Tibial nerve (tissue), 4 donors: ENCODE measurements at regions not wholly inside any gene's neighbourhood (a gene's known extent, or its start where the extent isn't known, plus 50 kb on each side); places are given as distances from the start of the nearest gene placed in this dataset.
"Not testable (repeated sequence)": the region's sequence is repeated elsewhere in the genome, so short reads cannot be mapped to it uniquely, and the experiment has no call there.

Source experiments
- DNase-seq, 2 donors: peaks; one replicate each; pipeline ENCODE4 v3.0.0-alpha.2; 2019; ENCODE audit warnings: low spot score in 2 of 2
- H3K27ac ChIP-seq, 4 donors: fragments of 200-600 bp; sonication (generic) in 3 of 4; one replicate each; pipeline ENCODE4 v1.5.1; 2017 to 2019; ENCODE audit warnings: mild to moderate bottlenecking in 1 of 4
- H3K27me3 ChIP-seq, 2 donors: fragments of 200-600 bp; sonication (generic) in 1 of 2; one replicate each; pipeline versions ENCODE4 v1.5.1 to v1.6.0; 2017 to 2019
- H3K36me3 ChIP-seq, 3 donors: fragments of 200-600 bp; sonication (generic); one replicate each; pipeline ENCODE4 v1.5.1; 2018 to 2019
- H3K4me1 ChIP-seq, 4 donors: fragments of 200-600 bp; sonication (generic) in 3 of 4; one replicate each; pipeline ENCODE4 v1.5.1; 2017 to 2019
- H3K4me3 ChIP-seq, 4 donors: fragments of 200-600 bp; sonication (generic) in 3 of 4; one replicate each; pipeline ENCODE4 v1.5.1; 2017 to 2019; ENCODE audit warnings: mild to moderate bottlenecking in 1 of 4, moderate library complexity in 1 of 4
- H3K9me3 ChIP-seq, 4 donors: fragments of 200-600 bp; sonication (generic) in 3 of 4; one replicate each; pipeline ENCODE4 v1.5.1; 2017 to 2019
- CTCF ChIP-seq, 5 experiments: fragments of 200-600 bp in 3 of 5; fragments of 450-650 bp in 2 of 5; sonication (generic) in 3 of 5; IDR thresholded peaks; one replicate each; pipeline ENCODE4 v1.5.1; 2016 to 2019; ENCODE audit warnings: antibody characterized with exemption in 5 of 5, mild to moderate bottlenecking in 3 of 5, moderate library complexity in 2 of 5
- EP300 ChIP-seq, 2 donors: sonication (generic); formaldehyde crosslinking; IDR thresholded peaks; one replicate each; pipeline ENCODE4 v1.6.1; 2017; ENCODE audit warnings: antibody characterized with exemption in 2 of 2, mild to moderate bottlenecking in 1 of 2
- POLR2A ChIP-seq, 2 donors: fragments of 450-650 bp; IDR thresholded peaks; one replicate each; pipeline ENCODE4 v1.6.1; 2017; ENCODE audit warnings: antibody characterized with exemption in 2 of 2, mild to moderate bottlenecking in 2 of 2, moderate library complexity in 2 of 2
- WGBS, 2 donors: methylation state at CpG; one replicate each; pipeline ENCODE4 v1.1.5; 2018; 5-methylcytosine and 5-hydroxymethylcytosine counted together

GRCh38 chrY:14373608-14374007, 150.7 kb upstream of the NLGN4Y start:
- no peak overlapping the region for H3K27ac ChIP-seq
- H3K4me3 ChIP-seq, result no peak overlapping the region
- H3K27me3 ChIP-seq, result no peaks in the 10 kb centered on the region
- 74% methylated on average over 2 of the region's 2 CpGs; no CpG with 5 or more reads in 1 of the 2 donors for WGBS, 2 donors
- no peak for DNase-seq
- no peaks in the 10 kb centered on the region for H3K9me3 ChIP-seq
- TF ChIP-seq CTCF (IDR thresholded peaks at IDR 0.05), result no peak
- no peak for TF ChIP-seq EP300 (IDR thresholded peaks at IDR 0.05)
- TF ChIP-seq POLR2A (IDR thresholded peaks at IDR 0.05), result no peak
- no peaks in the 10 kb centered on the region for H3K4me1 ChIP-seq
- no peaks in the 10 kb centered on the region for H3K36me3 ChIP-seq

GRCh38 chrY:14378217-14378616, 146.1 kb upstream of the NLGN4Y start:
- TF ChIP-seq POLR2A (IDR thresholded peaks at IDR 0.05) (no peak), CTCF (IDR thresholded peaks at IDR 0.05) (no peak), EP300 (IDR thresholded peaks at IDR 0.05) (no peak)
- no peaks in the 10 kb centered on the region for H3K36me3 ChIP-seq
- no peaks in the 10 kb centered on the region for H3K4me1 ChIP-seq
- no peaks in the 10 kb centered on the region for H3K9me3 ChIP-seq
- H3K27me3 ChIP-seq, result no peaks in the 10 kb centered on the region
- WGBS, 2 donors, result 67% methylated on average over 4 of the region's 4 CpGs; no CpG with 5 or more reads in 1 of the 2 donors
- H3K27ac ChIP-seq, result no peak overlapping the region
- H3K4me3 ChIP-seq, result no peak overlapping the region
- DNase-seq, result no peak

- WGBS, 2 donors, result 32% methylated on average over 7 of the region's 8 CpGs; no CpG with 5 or more reads in 1 of the 2 donors
- not testable (repeated sequence) for DNase-seq, H3K36me3 ChIP-seq, H3K4me1 ChIP-seq, H3K27ac ChIP-seq, H3K9me3 ChIP-seq, H3K27me3 ChIP-seq, H3K4me3 ChIP-seq
Measured at GRCh38 chrY:14410549-14411030, 113.7 kb upstream of the NLGN4Y start.

GRCh38 chrY:14411334-14411733, 113.0 kb upstream of the NLGN4Y start:
- Histone ChIP-seq H3K27ac (no peak overlapping the region), H3K9me3 (no peaks in the 10 kb centered on the region), H3K4me1 (no peaks in the 10 kb centered on the region), H3K4me3 (no peak overlapping the region), H3K27me3 (no peaks in the 10 kb centered on the region), H3K36me3 (no peaks in the 10 kb centered on the region)
- DNase-seq, result no peak
- TF ChIP-seq POLR2A (IDR thresholded peaks at IDR 0.05) (no peak), CTCF (IDR thresholded peaks at IDR 0.05) (no peak)

- Histone ChIP-seq H3K4me3 (no peak overlapping the region), H3K27me3 (no peaks in the 10 kb centered on the region), H3K36me3 (no peaks in the 10 kb centered on the region), H3K27ac (no peak overlapping the region), H3K9me3 (no peaks in the 10 kb centered on the region), H3K4me1 (no peaks in the 10 kb centered on the region)
- 21% methylated on average over 1 of the region's 1 CpG; no CpG with 5 or more reads in 1 of the 2 donors for WGBS, 2 donors
- no peak for DNase-seq
- TF ChIP-seq EP300 (IDR thresholded peaks at IDR 0.05) (no peak), POLR2A (IDR thresholded peaks at IDR 0.05) (no peak), CTCF (IDR thresholded peaks at IDR 0.05) (no peak)
Measured at GRCh38 chrY:14436546-14436945, 87.8 kb upstream of the NLGN4Y start.

- no peak overlapping the region for H3K27ac ChIP-seq
- DNase-seq, result no peak
- no peaks in the 10 kb centered on the region for H3K9me3 ChIP-seq
- no peaks in the 10 kb centered on the region for H3K4me1 ChIP-seq
- WGBS, 2 donors, result 88% methylated on average over 2 of the region's 2 CpGs; no CpG with 5 or more reads in 1 of the 2 donors
- TF ChIP-seq EP300 (IDR thresholded peaks at IDR 0.05) (no peak), CTCF (IDR thresholded peaks at IDR 0.05) (no peak), POLR2A (IDR thresholded peaks at IDR 0.05) (no peak)
- H3K27me3 ChIP-seq, result no peaks in the 10 kb centered on the region
- no peaks in the 10 kb centered on the region for H3K36me3 ChIP-seq
- H3K4me3 ChIP-seq, result no peak overlapping the region
Measured at GRCh38 chrY:14437626-14438025, 86.7 kb upstream of the NLGN4Y start.
